C4-2B (cell line): ENCODE measurements at regions not wholly inside any gene's neighbourhood (a gene's known extent, or its start where the extent isn't known, plus 50 kb on each side); places are given as distances from the start of the nearest gene placed in this dataset.
A peak's percentile ranks its signal among the peaks of the same experiment; 100 is the strongest.

ENCODE experiments used
- H3K27ac ChIP-seq: fragments of 450-650 bp; 2 replicates; pipeline ENCODE4 v1.5.1; 2017
- CTCF ChIP-seq: fragments of 450-650 bp; conservative IDR thresholded peaks from 2 replicates; pipeline ENCODE4 v1.5.1; 2017; ENCODE audit warnings: mild to moderate bottlenecking
- ZFX ChIP-seq: fragments of 450-650 bp; IDR thresholded peaks from 2 replicates; pipeline ENCODE4 v1.6.1; 2017

DNA sequence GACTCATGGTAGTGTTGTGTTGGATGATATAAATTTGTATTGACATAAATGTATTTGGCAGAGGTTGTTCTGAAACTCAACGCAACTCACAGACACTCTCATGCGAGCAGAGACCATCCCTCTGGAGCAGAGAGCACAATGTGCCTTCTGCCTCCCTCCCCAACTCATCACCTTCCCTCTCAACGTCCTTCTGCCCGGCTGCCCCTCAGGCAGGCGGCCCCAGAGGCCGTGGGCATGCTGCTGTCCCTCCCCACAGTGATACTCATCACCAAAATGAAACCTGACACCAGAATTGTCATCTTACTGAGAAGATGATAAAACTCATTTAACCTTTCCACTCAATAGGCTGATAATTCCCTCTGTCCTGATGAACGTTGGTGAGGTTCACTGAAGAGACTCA lies 260.6 kb downstream of the ETS1 start:
- no peak for TF ChIP-seq ZFX
- no peak for TF ChIP-seq CTCF
- no peak overlapping the region for H3K27ac ChIP-seq

GRCh38 chr11:128324531-128325141 lies 262.7 kb downstream of the ETS1 start:
- H3K27ac ChIP-seq, result no peak overlapping the region
- no peak for TF ChIP-seq CTCF
- TF ChIP-seq ZFX, result no peak

DNA sequence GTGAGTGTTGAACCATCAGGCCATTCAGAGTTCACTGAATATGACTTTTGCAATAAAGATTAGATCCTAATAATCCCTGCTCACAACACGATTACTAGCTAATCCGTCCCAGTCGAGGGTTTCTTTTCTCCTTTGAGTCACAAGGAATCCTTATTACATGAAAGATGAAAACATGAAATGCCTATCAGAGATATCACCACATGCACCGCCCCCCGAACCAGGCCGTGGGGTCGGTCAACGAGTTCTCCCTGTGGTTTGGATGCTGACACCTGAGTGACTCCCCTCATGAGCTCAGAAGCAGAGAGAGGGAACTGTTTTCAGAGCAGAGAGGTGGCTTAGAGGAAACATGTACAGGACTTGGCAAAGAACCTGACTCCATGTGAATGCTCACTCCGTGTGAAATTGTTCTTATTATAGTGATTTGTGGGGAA lies 263.3 kb downstream of the ETS1 start:
- TF ChIP-seq CTCF, result no peak
- TF ChIP-seq ZFX, result no peak
- H3K27ac ChIP-seq, result no peak overlapping the region

DNA sequence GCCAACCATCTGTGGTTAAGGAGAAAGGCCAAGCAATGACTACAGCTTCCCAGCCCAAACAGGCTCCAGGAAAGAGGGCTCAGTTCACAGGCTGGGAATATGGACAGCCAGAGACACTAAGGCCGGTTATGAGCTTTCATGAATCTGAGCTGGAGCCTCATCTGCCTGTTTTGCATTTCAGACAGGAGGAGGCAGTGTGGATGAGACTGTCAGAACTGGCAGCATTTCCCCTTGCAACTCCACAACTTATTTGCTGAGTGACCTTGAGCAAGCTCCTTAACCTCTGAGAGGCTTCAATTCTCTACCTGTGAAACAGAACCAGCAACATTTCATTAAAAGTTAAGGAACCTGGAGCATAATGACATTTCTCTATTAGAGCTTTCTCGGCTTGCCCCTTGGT lies 264.0 kb downstream of the ETS1 start:
- TF ChIP-seq CTCF, result peak; percentile 30
- no peak for TF ChIP-seq ZFX
- no peak overlapping the region for H3K27ac ChIP-seq

- no peak for TF ChIP-seq ZFX
- no peak for TF ChIP-seq CTCF
- no peak overlapping the region for H3K27ac ChIP-seq
Measured at GRCh38 chr11:128318856-128319474, 268.4 kb downstream of the ETS1 start.

GRCh38 chr11:128316541-128317227 lies 270.7 kb downstream of the ETS1 start:
- no peak overlapping the region for H3K27ac ChIP-seq
- TF ChIP-seq CTCF (no peak), ZFX (no peak)

DNA sequence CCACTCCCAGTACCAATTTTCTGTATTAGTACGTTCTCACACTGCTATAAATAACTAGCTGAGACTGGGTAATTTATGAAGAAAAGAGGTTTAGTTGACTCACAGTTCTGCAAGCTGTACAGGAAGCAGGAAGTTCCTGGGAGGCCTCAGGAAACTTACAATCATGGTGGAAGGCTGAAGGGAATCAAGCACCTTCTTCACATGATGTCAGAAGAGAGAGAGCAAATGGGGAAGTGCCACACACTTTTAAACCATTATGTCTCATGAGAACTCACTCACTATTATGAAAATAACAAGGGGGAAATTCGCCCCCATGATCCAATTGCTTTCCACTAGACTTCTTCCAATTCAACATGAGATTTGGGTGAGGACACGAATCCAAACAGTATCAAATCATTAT lies 271.4 kb downstream of the ETS1 start:
- no peak overlapping the region for H3K27ac ChIP-seq
- TF ChIP-seq ZFX, result no peak
- no peak for TF ChIP-seq CTCF
